GM12878 (cell line): ENCODE measurements at regions not wholly inside any gene's neighbourhood (a gene's known extent, or its start where the extent isn't known, plus 50 kb on each side); places are given as distances from the start of the nearest gene placed in this dataset.

Experiments used
- ATAC-seq: fragments of 200-7000 bp; cut with Tn5 transposase; 3 replicates; pipeline ENCODE4 v1.9.1; 2020; ENCODE audit warnings: mild to moderate bottlenecking, moderate library complexity
- BruUV-seq: library from RNA; stranded (reverse); fragments of 400-500 nt; replicated peaks from 2 replicates; lab custom pipeline; 2021; lab: Mats Ljungman, UMichigan
- CTCF ChIA-PET: fragments of 300-600 bp; sonication (Branson Sonifier 250); formaldehyde crosslinking; extraction: SDS; loops from one replicate; lab custom pipeline; 2021; ENCODE audit warnings: inconsistent platforms; lab: Yijun Ruan, JAX
- POLR2A ChIA-PET: fragments of 350-600 bp; formaldehyde crosslinking; extraction: SDS; loops from one replicate; lab custom pipeline; 2021; ENCODE audit warnings: inconsistent platforms; lab: Charles Lee
- RAD21 ChIA-PET: fragments of 300-600 bp; sonication (Branson Sonifier 250); formaldehyde crosslinking; loops from one replicate; lab custom pipeline; 2023; ENCODE audit warnings: antibody characterized with exemption; ENCODE audit not compliant: unreplicated experiment; lab: Charles Lee
- SMC1A ChIA-PET: fragments of 300-600 bp; sonication (Branson Sonifier 250); formaldehyde crosslinking; loops from one replicate; lab custom pipeline; 2023; ENCODE audit not compliant: unreplicated experiment, uncharacterized antibody; lab: Charles Lee
- DNase-seq: peaks from one replicate; pipeline ENCODE4 v3.0.0-alpha.2; 2011; ENCODE audit warnings: low read depth, low spot score
- FAIRE-seq: peaks from 3 replicates; lab custom pipeline; 2011; peaks lifted over from hg19 to GRCh38; lab: Jason Lieb, UNC
- H2AFZ ChIP-seq: 2 replicates; pipeline ENCODE4 v1.6.0; 2011; ENCODE audit warnings: low read depth, low read length, control low read depth; ENCODE audit not compliant: control insufficient read depth
- H3K27ac ChIP-seq: 2 replicates; pipeline ENCODE4 v1.5.1; 2011; ENCODE audit warnings: control low read depth; ENCODE audit not compliant: control insufficient read depth, insufficient read depth
- H3K27me3 ChIP-seq, 2 experiments: replicated peaks in 1 of 2; 2 replicates each; pipeline versions ENCODE4 v1.6.0 to v1.6.1; 2011; ENCODE audit warnings: low read length in 1 of 2; ENCODE audit not compliant: control insufficient read depth in 2 of 2, insufficient read depth in 2 of 2
- H3K36me3 ChIP-seq, 2 experiments: 2 replicates each; pipeline ENCODE4 v1.5.1; 2011; ENCODE audit warnings: low read length in 1 of 2; ENCODE audit not compliant: control insufficient read depth in 2 of 2, insufficient read depth in 2 of 2
- H3K4me1 ChIP-seq: 2 replicates; pipeline ENCODE4 v1.6.1; 2011; ENCODE audit warnings: mild to moderate bottlenecking, low read length, moderate library complexity, mixed read lengths; ENCODE audit not compliant: control insufficient read depth, insufficient read depth
- H3K4me2 ChIP-seq: 2 replicates; pipeline ENCODE4 v1.6.0; 2011; ENCODE audit warnings: control low read depth; ENCODE audit not compliant: control insufficient read depth, insufficient read depth
- H3K4me3 ChIP-seq: fragments of 200-600 bp; sonication (generic); 2 replicates; pipeline ENCODE4 v1.5.1; 2016
- H3K79me2 ChIP-seq: 2 replicates; pipeline ENCODE4 v1.6.0; 2011; ENCODE audit warnings: low read length; ENCODE audit not compliant: control insufficient read depth, insufficient read depth
- H3K9ac ChIP-seq: 2 replicates; pipeline ENCODE4 v1.8.0; 2011; ENCODE audit warnings: low read length, control low read depth, mixed read lengths; ENCODE audit not compliant: control insufficient read depth, insufficient read depth
- H3K9me3 ChIP-seq: replicated peaks from 3 replicates; pipeline ENCODE4 v1.5.1; 2011; ENCODE audit warnings: mild to moderate bottlenecking, low read length; ENCODE audit not compliant: control insufficient read depth, insufficient read depth
- H4K20me1 ChIP-seq: 2 replicates; pipeline ENCODE4 v1.6.0; 2011; ENCODE audit not compliant: control insufficient read depth, insufficient read depth
- ETV6 ChIP-seq, 2 experiments: fragments of 450-650 bp in 1 of 2; IDR thresholded peaks in 1 of 2; conservative IDR thresholded peaks in 1 of 2; 2 replicates each; pipeline ENCODE4 v1.6.1; 2014; ENCODE audit warnings: antibody characterized with exemption in 1 of 2, borderline replicate concordance in 1 of 2, low read depth in 1 of 2, mild to moderate bottlenecking in 1 of 2, moderate library complexity in 1 of 2
- RELB ChIP-seq: fragments of 450-650 bp; IDR thresholded peaks from 2 replicates; pipeline ENCODE4 v1.6.1; 2017; ENCODE audit warnings: low read depth, mild to moderate bottlenecking, moderate library complexity
- RFX5 ChIP-seq: IDR thresholded peaks from 2 replicates; pipeline ENCODE4 v1.6.1; 2011; ENCODE audit warnings: low read depth, low read length, improper control_type of control experiment
- WGBS: methylation state at CpG from one replicate; pipeline ENCODE4 v1.1.6; 2016; ENCODE audit warnings: low lambda C conversion rate; ENCODE audit not compliant: insufficient replicate concordance, insufficient coverage; ENCODE audit errors: missing lambda C conversion rate; 5-methylcytosine and 5-hydroxymethylcytosine counted together
- in situ Hi-C: fragments of 300-500 bp; cut with MboI; formaldehyde crosslinking; loops from 9 replicates; pipeline ENCODE4 v1.14.3; 2018; ENCODE audit warnings: mixed read lengths
- intact Hi-C: fragments of 100-400 bp; cut with micrococcal nuclease; formaldehyde crosslinking; loops from one replicate; pipeline ENCODE4 v1.14.2; 2022; ENCODE audit not compliant: unreplicated experiment
- TF ChIP-seq, protein P1 (sequence below): fragments of 450-650 bp; IDR thresholded peaks from 2 replicates; pipeline ENCODE4 v1.6.1; 2018; ENCODE audit warnings: mild to moderate bottlenecking, low read depth, moderate library complexity; ENCODE audit not compliant: partially characterized antibody
- TF ChIP-seq, protein P2 (sequence below): IDR thresholded peaks from 2 replicates; pipeline ENCODE4 v1.6.1; 2012; ENCODE audit warnings: mild to moderate bottlenecking, low read depth, low read length

- TF ChIP-seq, protein P1, sequence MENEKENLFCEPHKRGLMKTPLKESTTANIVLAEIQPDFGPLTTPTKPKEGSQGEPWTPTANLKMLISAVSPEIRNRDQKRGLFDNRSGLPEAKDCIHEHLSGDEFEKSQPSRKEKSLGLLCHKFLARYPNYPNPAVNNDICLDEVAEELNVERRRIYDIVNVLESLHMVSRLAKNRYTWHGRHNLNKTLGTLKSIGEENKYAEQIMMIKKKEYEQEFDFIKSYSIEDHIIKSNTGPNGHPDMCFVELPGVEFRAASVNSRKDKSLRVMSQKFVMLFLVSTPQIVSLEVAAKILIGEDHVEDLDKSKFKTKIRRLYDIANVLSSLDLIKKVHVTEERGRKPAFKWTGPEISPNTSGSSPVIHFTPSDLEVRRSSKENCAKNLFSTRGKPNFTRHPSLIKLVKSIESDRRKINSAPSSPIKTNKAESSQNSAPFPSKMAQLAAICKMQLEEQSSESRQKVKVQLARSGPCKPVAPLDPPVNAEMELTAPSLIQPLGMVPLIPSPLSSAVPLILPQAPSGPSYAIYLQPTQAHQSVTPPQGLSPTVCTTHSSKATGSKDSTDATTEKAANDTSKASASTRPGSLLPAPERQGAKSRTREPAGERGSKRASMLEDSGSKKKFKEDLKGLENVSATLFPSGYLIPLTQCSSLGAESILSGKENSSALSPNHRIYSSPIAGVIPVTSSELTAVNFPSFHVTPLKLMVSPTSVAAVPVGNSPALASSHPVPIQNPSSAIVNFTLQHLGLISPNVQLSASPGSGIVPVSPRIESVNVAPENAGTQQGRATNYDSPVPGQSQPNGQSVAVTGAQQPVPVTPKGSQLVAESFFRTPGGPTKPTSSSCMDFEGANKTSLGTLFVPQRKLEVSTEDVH: no peak
- no peak for TF ChIP-seq RELB
- TF ChIP-seq RFX5: no peak
These were observed 144.9 kb downstream of the FBXO8 start (continued) for GRCh38 chr4:174138616-174139015.

DNA sequence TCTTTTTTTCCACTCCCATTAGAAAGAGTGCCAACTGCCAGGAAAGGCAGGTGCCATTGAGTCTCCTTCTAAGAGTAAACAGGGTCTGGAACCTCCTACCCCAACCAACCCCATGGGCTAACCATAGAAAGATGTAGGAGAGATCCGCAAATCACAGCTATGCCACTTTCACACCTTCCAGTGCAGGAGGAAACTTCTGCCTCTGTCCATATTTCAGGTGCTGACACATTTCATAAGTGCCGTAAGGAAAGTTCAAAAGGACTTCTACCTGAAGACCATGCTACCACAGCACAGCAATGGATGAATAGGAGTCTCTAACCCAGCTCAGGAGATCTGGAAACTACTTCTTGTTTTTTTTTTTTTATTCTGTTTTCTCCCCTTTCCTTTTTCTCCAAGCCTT lies 145.8 kb downstream of the FBXO8 start:
- no peaks in the 10 kb centered on the region for H3K4me1 ChIP-seq
- RAD21 ChIA-PET: interaction anchor here (1.1 kb wide), 1 partner anchor 12 kb away, joined by 4 read pairs; no protein-coding TSS in a partner anchor
- POLR2A ChIA-PET: no interaction called here
- ATAC-seq (no peak), FAIRE-seq (no peak), DNase-seq (no peak)
- no TSS peak for BruUV-seq
- H3K9ac ChIP-seq: no peak overlapping the region
- no peak overlapping the region for H2AFZ ChIP-seq
- H3K9me3 ChIP-seq: no peaks in the 10 kb centered on the region
- no peak overlapping the region for H3K4me2 ChIP-seq
- no peaks in the 10 kb centered on the region for H4K20me1 ChIP-seq
- H3K27ac ChIP-seq: no peak overlapping the region
- H3K36me3 ChIP-seq: no peaks in the 10 kb centered on the region
- in situ Hi-C loops (no loop called here), intact Hi-C loops (no loop called here)
- H3K4me3 ChIP-seq: no peak overlapping the region
- H3K79me2 ChIP-seq: no peaks in the 10 kb centered on the region
- CTCF ChIA-PET: no interaction called here
- SMC1A ChIA-PET: no interaction called here
- WGBS: 93% methylated on average over 2 of the region's 2 CpGs
- no peak for TF ChIP-seq ETV6 (conservative IDR thresholded peaks at IDR 0.05 in 1 of 2, IDR thresholded peaks at IDR 0.05 in 1 of 2; ENCODE audit: borderline replicate concordance in 1 of 2, low read depth in 1 of 2)
- TF ChIP-seq, protein P2, sequence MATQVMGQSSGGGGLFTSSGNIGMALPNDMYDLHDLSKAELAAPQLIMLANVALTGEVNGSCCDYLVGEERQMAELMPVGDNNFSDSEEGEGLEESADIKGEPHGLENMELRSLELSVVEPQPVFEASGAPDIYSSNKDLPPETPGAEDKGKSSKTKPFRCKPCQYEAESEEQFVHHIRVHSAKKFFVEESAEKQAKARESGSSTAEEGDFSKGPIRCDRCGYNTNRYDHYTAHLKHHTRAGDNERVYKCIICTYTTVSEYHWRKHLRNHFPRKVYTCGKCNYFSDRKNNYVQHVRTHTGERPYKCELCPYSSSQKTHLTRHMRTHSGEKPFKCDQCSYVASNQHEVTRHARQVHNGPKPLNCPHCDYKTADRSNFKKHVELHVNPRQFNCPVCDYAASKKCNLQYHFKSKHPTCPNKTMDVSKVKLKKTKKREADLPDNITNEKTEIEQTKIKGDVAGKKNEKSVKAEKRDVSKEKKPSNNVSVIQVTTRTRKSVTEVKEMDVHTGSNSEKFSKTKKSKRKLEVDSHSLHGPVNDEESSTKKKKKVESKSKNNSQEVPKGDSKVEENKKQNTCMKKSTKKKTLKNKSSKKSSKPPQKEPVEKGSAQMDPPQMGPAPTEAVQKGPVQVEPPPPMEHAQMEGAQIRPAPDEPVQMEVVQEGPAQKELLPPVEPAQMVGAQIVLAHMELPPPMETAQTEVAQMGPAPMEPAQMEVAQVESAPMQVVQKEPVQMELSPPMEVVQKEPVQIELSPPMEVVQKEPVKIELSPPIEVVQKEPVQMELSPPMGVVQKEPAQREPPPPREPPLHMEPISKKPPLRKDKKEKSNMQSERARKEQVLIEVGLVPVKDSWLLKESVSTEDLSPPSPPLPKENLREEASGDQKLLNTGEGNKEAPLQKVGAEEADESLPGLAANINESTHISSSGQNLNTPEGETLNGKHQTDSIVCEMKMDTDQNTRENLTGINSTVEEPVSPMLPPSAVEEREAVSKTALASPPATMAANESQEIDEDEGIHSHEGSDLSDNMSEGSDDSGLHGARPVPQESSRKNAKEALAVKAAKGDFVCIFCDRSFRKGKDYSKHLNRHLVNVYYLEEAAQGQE: peak; percentile 34; the same call in 1 of the 2 replicates
- no peaks in the 10 kb centered on the region for H3K27me3 ChIP-seq
